Esophagus muscularis mucosa (tissue), 3 donors: ENCODE measurements at regions not wholly inside any gene's neighbourhood (a gene's known extent, or its start where the extent isn't known, plus 50 kb on each side); places are given as distances from the start of the nearest gene placed in this dataset.

Source experiments
- POLR2A ChIP-seq: fragments of 450-650 bp; IDR thresholded peaks from one replicate; pipeline ENCODE4 v1.6.1; 2017; ENCODE audit warnings: antibody characterized with exemption, moderate library complexity, mild to moderate bottlenecking, low read depth
- POLR2AphosphoS5 ChIP-seq, 2 donors: sonication (generic); formaldehyde crosslinking; IDR thresholded peaks; one replicate each; pipeline ENCODE4 v1.6.1; 2017; ENCODE audit warnings: antibody characterized with exemption in 2 of 2
- TF ChIP-seq, protein P1 (sequence below), 3 experiments: fragments of 200-600 bp in 2 of 3; fragments of 450-650 bp in 1 of 3; sonication (generic) in 2 of 3; IDR thresholded peaks; one replicate each; pipeline ENCODE4 v1.5.1; 2017 to 2019; ENCODE audit warnings: antibody characterized with exemption in 3 of 3, mild to moderate bottlenecking in 2 of 3, moderate library complexity in 1 of 3

DNA sequence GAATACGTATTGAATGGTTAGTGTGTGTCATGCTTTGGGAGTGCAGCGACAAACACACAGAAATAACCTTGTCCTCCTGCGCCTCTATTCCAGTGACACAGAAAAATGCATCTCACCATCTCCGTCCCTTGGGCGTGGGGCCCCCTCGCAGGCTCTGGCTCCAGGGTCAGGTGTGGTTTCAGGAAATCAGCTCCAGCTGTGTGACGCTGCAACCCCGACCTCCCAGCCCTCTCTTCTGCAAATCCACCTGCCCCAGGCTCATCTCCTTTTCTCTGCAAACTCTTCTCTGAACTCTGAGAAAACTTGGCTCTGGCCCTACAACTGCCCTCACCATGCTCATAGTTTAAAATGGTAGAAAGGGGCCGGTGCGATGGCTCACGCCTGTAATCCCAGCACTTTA is 51.3 kb upstream of the ZNF536 start:
- TF ChIP-seq, protein P1, sequence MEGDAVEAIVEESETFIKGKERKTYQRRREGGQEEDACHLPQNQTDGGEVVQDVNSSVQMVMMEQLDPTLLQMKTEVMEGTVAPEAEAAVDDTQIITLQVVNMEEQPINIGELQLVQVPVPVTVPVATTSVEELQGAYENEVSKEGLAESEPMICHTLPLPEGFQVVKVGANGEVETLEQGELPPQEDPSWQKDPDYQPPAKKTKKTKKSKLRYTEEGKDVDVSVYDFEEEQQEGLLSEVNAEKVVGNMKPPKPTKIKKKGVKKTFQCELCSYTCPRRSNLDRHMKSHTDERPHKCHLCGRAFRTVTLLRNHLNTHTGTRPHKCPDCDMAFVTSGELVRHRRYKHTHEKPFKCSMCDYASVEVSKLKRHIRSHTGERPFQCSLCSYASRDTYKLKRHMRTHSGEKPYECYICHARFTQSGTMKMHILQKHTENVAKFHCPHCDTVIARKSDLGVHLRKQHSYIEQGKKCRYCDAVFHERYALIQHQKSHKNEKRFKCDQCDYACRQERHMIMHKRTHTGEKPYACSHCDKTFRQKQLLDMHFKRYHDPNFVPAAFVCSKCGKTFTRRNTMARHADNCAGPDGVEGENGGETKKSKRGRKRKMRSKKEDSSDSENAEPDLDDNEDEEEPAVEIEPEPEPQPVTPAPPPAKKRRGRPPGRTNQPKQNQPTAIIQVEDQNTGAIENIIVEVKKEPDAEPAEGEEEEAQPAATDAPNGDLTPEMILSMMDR (IDR thresholded peaks at IDR 0.05) = no peak
- no peak for TF ChIP-seq POLR2A
- TF ChIP-seq POLR2AphosphoS5 (IDR thresholded peaks at IDR 0.05) = no peak
